ENCODE measurements at regions not wholly inside any gene's neighbourhood (a gene's known extent, or its start where the extent isn't known, plus 50 kb on each side); places are given as distances from the start of the nearest gene placed in this dataset.
A peak's percentile ranks its signal among the peaks of the same experiment; 100 is the strongest.
"Not testable (repeated sequence)": the region's sequence is repeated elsewhere in the genome, so short reads cannot be mapped to it uniquely, and the experiment has no call there.

DNA sequence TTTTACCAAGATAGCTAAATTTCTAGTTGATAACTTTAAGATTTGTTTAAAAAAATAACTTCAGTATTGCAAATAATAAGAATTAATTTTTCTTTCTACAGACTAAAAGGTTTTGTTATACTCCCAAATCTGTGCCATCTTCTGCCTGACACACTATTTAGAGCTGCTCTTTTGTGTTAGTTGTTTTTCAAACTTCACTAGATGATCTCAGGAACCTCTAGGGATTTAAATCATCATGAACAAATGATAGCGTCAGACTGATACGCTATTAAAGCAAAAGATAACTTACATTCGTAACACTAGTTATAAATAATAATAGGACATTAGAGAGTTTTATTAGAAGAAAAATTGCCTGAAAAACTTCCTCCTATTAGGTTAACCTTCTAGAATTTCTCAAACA is 243.1 kb upstream of the CXADR start:
- DNase-seq (no peak), ATAC-seq (no peak)
- Histone ChIP-seq H3K4me3 (no peak overlapping the region), H3K4me1 (no peaks in the 10 kb centered on the region), H3K27me3 (no peaks in the 10 kb centered on the region), H3K36me3 (no peaks in the 10 kb centered on the region), H3K27ac (no peak overlapping the region), H3K9me3 (no peaks in the 10 kb centered on the region)
- intact Hi-C loops (cut with DNase I), result no loop called here
- TF ChIP-seq, protein P1, sequence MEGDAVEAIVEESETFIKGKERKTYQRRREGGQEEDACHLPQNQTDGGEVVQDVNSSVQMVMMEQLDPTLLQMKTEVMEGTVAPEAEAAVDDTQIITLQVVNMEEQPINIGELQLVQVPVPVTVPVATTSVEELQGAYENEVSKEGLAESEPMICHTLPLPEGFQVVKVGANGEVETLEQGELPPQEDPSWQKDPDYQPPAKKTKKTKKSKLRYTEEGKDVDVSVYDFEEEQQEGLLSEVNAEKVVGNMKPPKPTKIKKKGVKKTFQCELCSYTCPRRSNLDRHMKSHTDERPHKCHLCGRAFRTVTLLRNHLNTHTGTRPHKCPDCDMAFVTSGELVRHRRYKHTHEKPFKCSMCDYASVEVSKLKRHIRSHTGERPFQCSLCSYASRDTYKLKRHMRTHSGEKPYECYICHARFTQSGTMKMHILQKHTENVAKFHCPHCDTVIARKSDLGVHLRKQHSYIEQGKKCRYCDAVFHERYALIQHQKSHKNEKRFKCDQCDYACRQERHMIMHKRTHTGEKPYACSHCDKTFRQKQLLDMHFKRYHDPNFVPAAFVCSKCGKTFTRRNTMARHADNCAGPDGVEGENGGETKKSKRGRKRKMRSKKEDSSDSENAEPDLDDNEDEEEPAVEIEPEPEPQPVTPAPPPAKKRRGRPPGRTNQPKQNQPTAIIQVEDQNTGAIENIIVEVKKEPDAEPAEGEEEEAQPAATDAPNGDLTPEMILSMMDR (IDR thresholded peaks at IDR 0.05), result no peak

DNA sequence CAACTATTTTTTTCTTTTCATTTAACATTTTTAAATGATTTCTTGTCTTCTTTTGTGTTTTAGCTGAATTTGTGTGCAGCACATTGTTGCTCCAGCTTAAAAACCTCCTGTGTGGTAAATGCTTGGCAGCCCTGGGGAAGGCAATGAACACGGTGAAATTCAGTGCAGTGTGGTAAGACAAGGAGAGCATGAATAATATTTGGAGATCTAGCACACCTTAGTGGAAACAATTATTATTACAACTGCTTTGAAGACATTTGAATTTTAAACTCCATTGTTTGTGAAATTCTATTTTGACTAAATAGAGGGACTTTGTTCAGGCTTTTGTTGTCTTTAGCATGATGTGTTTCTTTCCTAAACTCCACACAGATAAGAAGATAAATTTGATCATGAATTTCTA is 242.6 kb upstream of the CXADR start:
- peak; percentile 58 for ATAC-seq
- TF ChIP-seq, protein P1 (IDR thresholded peaks at IDR 0.05), result peak; percentile 46
- Histone ChIP-seq H3K27me3 (no peaks in the 10 kb centered on the region), H3K4me1 (no peaks in the 10 kb centered on the region), H3K27ac (no peak overlapping the region), H3K36me3 (no peaks in the 10 kb centered on the region), H3K9me3 (no peaks in the 10 kb centered on the region), H3K4me3 (no peak overlapping the region)
- intact Hi-C loops (cut with DNase I), result no loop called here
- DNase-seq, result no peak

DNA sequence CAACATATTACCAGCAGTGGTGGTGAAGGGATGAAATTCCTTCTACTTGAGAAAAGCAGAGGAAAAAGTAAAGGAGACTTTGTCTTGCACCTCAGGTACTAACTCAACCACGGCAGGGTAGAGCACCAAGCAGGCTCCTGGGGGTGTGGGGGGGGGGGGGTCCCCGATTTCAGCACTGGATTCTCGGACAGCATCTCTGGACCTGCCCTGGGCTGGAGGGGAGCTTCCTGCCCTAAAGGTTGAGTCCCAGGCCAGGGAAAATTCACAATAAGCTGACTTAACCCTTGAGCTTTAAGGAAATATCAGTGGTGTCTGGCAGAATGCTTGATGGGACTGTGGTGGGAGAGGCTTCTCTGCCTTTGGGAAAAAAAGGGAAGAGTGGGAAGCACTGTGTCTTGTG is 233.2 kb upstream of the CXADR start:
- DNase-seq, result no peak
- no peak for ATAC-seq
- H3K4me3 ChIP-seq, result no peak overlapping the region
- intact Hi-C loops (cut with DNase I), result no loop called here
- H3K27me3 ChIP-seq, result no peaks in the 10 kb centered on the region
- no peak overlapping the region for H3K27ac ChIP-seq
- TF ChIP-seq, protein P1 (IDR thresholded peaks at IDR 0.05), result no peak
- H3K4me1 ChIP-seq, result no peaks in the 10 kb centered on the region
- H3K9me3 ChIP-seq, result no peaks in the 10 kb centered on the region
- no peaks in the 10 kb centered on the region for H3K36me3 ChIP-seq

DNA sequence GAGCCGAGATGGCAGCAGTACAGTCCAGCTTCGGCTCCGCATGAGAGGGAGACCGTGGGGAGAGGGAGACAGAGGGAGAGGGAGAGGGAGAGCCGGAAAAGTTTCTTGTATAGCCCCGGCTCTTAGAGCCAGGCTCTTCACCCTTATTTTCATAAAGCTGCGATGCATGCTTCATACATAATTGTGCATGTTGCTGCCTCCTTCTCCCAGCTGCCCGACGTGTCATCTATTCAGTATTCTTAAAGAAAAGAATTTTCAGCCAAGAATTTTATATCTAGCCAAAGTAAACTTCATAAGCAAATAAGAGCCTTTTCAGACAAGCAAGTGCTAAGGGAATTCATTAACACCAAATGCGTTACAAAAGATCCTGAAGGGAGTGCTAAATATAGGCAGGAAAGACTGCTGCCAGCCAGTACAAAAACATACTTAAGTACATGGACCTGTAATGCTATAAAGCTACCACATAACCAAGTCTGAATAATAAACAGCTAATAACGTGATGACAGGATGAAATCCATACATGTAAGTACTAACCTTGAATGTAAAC is 219.8 kb upstream of the CXADR start:
- H3K27ac ChIP-seq; H3K9me3 ChIP-seq; H3K36me3 ChIP-seq; H3K27me3 ChIP-seq; intact Hi-C loops (cut with DNase I); DNase-seq; H3K4me1 ChIP-seq; H3K4me3 ChIP-seq: not testable (repeated sequence)
- peak; percentile 73 for ATAC-seq

DNA sequence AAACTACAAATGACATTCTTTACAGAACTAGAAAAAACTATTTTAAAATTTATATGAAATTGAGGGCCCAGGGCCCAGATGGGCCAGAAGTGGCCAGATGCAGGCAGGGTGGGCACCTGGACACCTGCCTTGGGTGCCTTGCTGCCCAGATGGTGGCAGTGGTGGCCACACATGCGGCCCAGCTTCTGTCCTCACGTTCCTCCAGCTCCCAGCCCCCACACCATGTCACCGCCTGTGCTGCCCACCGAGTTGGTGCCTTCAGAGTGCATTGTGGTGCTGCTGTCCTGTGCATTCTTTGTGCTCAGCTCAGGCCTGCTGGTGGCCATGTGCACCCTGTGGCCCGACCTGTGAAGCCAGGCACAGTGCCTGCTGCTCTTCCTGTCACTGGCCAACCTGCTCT is 216.8 kb upstream of the CXADR start:
- H3K4me1 ChIP-seq, result no peaks in the 10 kb centered on the region
- intact Hi-C loops (cut with DNase I), result no loop called here
- no peak for DNase-seq
- H3K27me3 ChIP-seq, result no peaks in the 10 kb centered on the region
- TF ChIP-seq, protein P1 (IDR thresholded peaks at IDR 0.05), result no peak
- H3K9me3 ChIP-seq, result no peaks in the 10 kb centered on the region
- H3K4me3 ChIP-seq, result no peak overlapping the region
- H3K27ac ChIP-seq, result no peak overlapping the region
- peak; percentile 45 for ATAC-seq
- no peaks in the 10 kb centered on the region for H3K36me3 ChIP-seq

DNA sequence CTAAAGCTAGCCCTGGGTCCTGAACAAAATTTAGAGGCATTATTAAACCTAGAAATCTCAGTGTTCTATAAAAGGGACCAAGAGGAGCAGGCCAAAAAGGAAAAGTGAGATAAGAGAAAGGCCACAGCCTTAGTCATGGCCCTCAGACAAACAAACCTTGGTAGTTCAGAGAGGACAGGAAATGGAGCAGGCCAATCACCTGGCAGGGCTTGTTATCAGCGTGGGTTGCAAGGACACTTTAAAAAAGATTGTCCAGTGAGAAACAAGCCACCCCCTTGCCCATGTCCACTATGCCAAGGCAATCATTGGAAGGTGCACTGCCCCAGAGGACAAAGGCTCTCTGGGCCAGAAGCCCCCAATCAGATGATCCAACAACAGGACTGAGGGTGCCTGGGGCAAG is 213.3 kb upstream of the CXADR start:
- DNase-seq; H3K4me1 ChIP-seq; H3K9me3 ChIP-seq; H3K27ac ChIP-seq; intact Hi-C loops (cut with DNase I); ATAC-seq; H3K4me3 ChIP-seq; H3K36me3 ChIP-seq; H3K27me3 ChIP-seq: not testable (repeated sequence)

DNA sequence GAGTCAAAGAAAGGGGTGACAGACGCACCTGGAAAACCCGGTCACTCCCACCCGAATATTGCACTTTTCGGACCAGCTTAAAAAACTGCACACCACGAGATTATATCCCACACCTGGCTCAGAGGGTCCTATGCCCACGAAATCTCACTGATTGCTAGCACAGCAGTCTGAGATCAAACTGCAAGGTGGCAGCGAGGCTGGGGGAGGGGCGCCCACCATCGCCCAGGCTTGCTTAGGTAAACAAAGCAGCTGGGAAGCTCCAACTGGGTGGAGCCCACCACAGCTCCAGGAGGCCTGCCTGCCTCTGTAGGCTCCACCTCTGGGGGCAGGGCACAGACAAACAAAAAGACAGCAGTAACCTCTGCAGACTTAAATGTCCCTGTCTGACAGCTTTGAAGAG is 185.1 kb upstream of the CXADR start:
- DNase-seq; H3K27ac ChIP-seq; H3K4me1 ChIP-seq; H3K36me3 ChIP-seq; intact Hi-C loops (cut with DNase I); ATAC-seq; H3K27me3 ChIP-seq; H3K4me3 ChIP-seq; H3K9me3 ChIP-seq: not testable (repeated sequence)
